GM12878 (cell line): ENCODE measurements at regions not wholly inside any gene's neighbourhood (a gene's known extent, or its start where the extent isn't known, plus 50 kb on each side); places are given as distances from the start of the nearest gene placed in this dataset.

Experiments
- ATAC-seq: fragments of 200-7000 bp; cut with Tn5 transposase; 3 replicates; pipeline ENCODE4 v1.9.1; 2020; ENCODE audit warnings: mild to moderate bottlenecking, moderate library complexity
- BruUV-seq: library from RNA; stranded (reverse); fragments of 400-500 nt; replicated peaks from 2 replicates; lab custom pipeline; 2021; lab: Mats Ljungman, UMichigan
- CTCF ChIA-PET: fragments of 300-600 bp; sonication (Branson Sonifier 250); formaldehyde crosslinking; extraction: SDS; loops from one replicate; lab custom pipeline; 2021; ENCODE audit warnings: inconsistent platforms; lab: Yijun Ruan, JAX
- POLR2A ChIA-PET: fragments of 350-600 bp; formaldehyde crosslinking; extraction: SDS; loops from one replicate; lab custom pipeline; 2021; ENCODE audit warnings: inconsistent platforms; lab: Charles Lee
- RAD21 ChIA-PET: fragments of 300-600 bp; sonication (Branson Sonifier 250); formaldehyde crosslinking; loops from one replicate; lab custom pipeline; 2023; ENCODE audit warnings: antibody characterized with exemption; ENCODE audit not compliant: unreplicated experiment; lab: Charles Lee
- SMC1A ChIA-PET: fragments of 300-600 bp; sonication (Branson Sonifier 250); formaldehyde crosslinking; loops from one replicate; lab custom pipeline; 2023; ENCODE audit not compliant: unreplicated experiment, uncharacterized antibody; lab: Charles Lee
- DNase-seq: peaks from one replicate; pipeline ENCODE4 v3.0.0-alpha.2; 2011; ENCODE audit warnings: low read depth, low spot score
- FAIRE-seq: peaks from 3 replicates; lab custom pipeline; 2011; peaks lifted over from hg19 to GRCh38; lab: Jason Lieb, UNC
- H2AFZ ChIP-seq: 2 replicates; pipeline ENCODE4 v1.6.0; 2011; ENCODE audit warnings: low read depth, low read length, control low read depth; ENCODE audit not compliant: control insufficient read depth
- H3K27ac ChIP-seq: 2 replicates; pipeline ENCODE4 v1.5.1; 2011; ENCODE audit warnings: control low read depth; ENCODE audit not compliant: control insufficient read depth, insufficient read depth
- H3K27me3 ChIP-seq, 2 experiments: replicated peaks in 1 of 2; 2 replicates each; pipeline versions ENCODE4 v1.6.0 to v1.6.1; 2011; ENCODE audit warnings: low read length in 1 of 2; ENCODE audit not compliant: control insufficient read depth in 2 of 2, insufficient read depth in 2 of 2
- H3K36me3 ChIP-seq, 2 experiments: 2 replicates each; pipeline ENCODE4 v1.5.1; 2011; ENCODE audit warnings: low read length in 1 of 2; ENCODE audit not compliant: control insufficient read depth in 2 of 2, insufficient read depth in 2 of 2
- H3K4me1 ChIP-seq: 2 replicates; pipeline ENCODE4 v1.6.1; 2011; ENCODE audit warnings: mild to moderate bottlenecking, low read length, moderate library complexity, mixed read lengths; ENCODE audit not compliant: control insufficient read depth, insufficient read depth
- H3K4me2 ChIP-seq: 2 replicates; pipeline ENCODE4 v1.6.0; 2011; ENCODE audit warnings: control low read depth; ENCODE audit not compliant: control insufficient read depth, insufficient read depth
- H3K4me3 ChIP-seq: fragments of 200-600 bp; sonication (generic); 2 replicates; pipeline ENCODE4 v1.5.1; 2016
- H3K79me2 ChIP-seq: 2 replicates; pipeline ENCODE4 v1.6.0; 2011; ENCODE audit warnings: low read length; ENCODE audit not compliant: control insufficient read depth, insufficient read depth
- H3K9ac ChIP-seq: 2 replicates; pipeline ENCODE4 v1.8.0; 2011; ENCODE audit warnings: low read length, control low read depth, mixed read lengths; ENCODE audit not compliant: control insufficient read depth, insufficient read depth
- H3K9me3 ChIP-seq: replicated peaks from 3 replicates; pipeline ENCODE4 v1.5.1; 2011; ENCODE audit warnings: mild to moderate bottlenecking, low read length; ENCODE audit not compliant: control insufficient read depth, insufficient read depth
- H4K20me1 ChIP-seq: 2 replicates; pipeline ENCODE4 v1.6.0; 2011; ENCODE audit not compliant: control insufficient read depth, insufficient read depth
- ELK1 ChIP-seq: IDR thresholded peaks from 2 replicates; pipeline ENCODE4 v1.6.1; 2012; ENCODE audit warnings: low read depth, low read length, improper control_type of control experiment
- PKNOX1 ChIP-seq: fragments of 450-650 bp; IDR thresholded peaks from 2 replicates; pipeline ENCODE4 v1.6.1; 2016; ENCODE audit warnings: mild to moderate bottlenecking
- RCOR1 ChIP-seq: conservative IDR thresholded peaks from 2 replicates; pipeline ENCODE4 v1.6.1; 2012; ENCODE audit warnings: low read depth, low read length, improper control_type of control experiment
- SPI1 ChIP-seq: IDR thresholded peaks from 2 replicates; pipeline ENCODE4 v1.6.1; 2011; ENCODE audit warnings: low read depth, mild to moderate bottlenecking, low read length, moderate library complexity, borderline replicate concordance; ENCODE audit not compliant: insufficient read depth
- SUPT20H ChIP-seq: IDR thresholded peaks from 2 replicates; pipeline ENCODE4 v1.6.1; 2011; ENCODE audit warnings: low read depth, mild to moderate bottlenecking, low read length, moderate library complexity, borderline replicate concordance; ENCODE audit not compliant: control insufficient read depth
- WGBS: methylation state at CpG from one replicate; pipeline ENCODE4 v1.1.6; 2016; ENCODE audit warnings: low lambda C conversion rate; ENCODE audit not compliant: insufficient replicate concordance, insufficient coverage; ENCODE audit errors: missing lambda C conversion rate; 5-methylcytosine and 5-hydroxymethylcytosine counted together
- in situ Hi-C: fragments of 300-500 bp; cut with MboI; formaldehyde crosslinking; loops from 9 replicates; pipeline ENCODE4 v1.14.3; 2018; ENCODE audit warnings: mixed read lengths
- intact Hi-C: fragments of 100-400 bp; cut with micrococcal nuclease; formaldehyde crosslinking; loops from one replicate; pipeline ENCODE4 v1.14.2; 2022; ENCODE audit not compliant: unreplicated experiment
- TF ChIP-seq, protein P1 (sequence below): fragments of 450-650 bp; IDR thresholded peaks from 2 replicates; pipeline ENCODE4 v1.6.1; 2017; ENCODE audit warnings: mild to moderate bottlenecking

DNA sequence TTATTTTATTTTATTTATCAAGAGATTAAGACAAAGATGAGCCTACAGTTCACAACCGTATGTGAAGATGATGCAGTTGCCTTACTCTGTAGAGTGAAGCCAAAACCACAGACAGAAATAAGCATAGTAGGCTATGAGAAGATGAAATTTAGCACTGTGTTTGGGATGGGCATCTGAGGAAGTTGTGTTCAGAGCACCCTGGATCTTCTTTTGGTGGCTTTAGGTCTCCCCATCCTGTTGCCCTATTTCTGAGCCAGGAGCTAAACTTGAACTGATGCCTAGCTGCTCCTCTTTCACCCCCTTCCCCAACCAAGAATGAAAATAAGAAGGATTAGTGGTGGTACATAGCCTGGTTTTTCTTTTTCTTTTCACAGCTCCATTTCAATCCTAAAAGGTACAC is 328.1 kb upstream of the TBL1XR1 start (continued):
- TF ChIP-seq, protein P1, sequence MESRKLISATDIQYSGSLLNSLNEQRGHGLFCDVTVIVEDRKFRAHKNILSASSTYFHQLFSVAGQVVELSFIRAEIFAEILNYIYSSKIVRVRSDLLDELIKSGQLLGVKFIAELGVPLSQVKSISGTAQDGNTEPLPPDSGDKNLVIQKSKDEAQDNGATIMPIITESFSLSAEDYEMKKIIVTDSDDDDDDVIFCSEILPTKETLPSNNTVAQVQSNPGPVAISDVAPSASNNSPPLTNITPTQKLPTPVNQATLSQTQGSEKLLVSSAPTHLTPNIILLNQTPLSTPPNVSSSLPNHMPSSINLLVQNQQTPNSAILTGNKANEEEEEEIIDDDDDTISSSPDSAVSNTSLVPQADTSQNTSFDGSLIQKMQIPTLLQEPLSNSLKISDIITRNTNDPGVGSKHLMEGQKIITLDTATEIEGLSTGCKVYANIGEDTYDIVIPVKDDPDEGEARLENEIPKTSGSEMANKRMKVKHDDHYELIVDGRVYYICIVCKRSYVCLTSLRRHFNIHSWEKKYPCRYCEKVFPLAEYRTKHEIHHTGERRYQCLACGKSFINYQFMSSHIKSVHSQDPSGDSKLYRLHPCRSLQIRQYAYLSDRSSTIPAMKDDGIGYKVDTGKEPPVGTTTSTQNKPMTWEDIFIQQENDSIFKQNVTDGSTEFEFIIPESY: no peak
- TF ChIP-seq PKNOX1 (no peak), ELK1 (no peak)

DNA sequence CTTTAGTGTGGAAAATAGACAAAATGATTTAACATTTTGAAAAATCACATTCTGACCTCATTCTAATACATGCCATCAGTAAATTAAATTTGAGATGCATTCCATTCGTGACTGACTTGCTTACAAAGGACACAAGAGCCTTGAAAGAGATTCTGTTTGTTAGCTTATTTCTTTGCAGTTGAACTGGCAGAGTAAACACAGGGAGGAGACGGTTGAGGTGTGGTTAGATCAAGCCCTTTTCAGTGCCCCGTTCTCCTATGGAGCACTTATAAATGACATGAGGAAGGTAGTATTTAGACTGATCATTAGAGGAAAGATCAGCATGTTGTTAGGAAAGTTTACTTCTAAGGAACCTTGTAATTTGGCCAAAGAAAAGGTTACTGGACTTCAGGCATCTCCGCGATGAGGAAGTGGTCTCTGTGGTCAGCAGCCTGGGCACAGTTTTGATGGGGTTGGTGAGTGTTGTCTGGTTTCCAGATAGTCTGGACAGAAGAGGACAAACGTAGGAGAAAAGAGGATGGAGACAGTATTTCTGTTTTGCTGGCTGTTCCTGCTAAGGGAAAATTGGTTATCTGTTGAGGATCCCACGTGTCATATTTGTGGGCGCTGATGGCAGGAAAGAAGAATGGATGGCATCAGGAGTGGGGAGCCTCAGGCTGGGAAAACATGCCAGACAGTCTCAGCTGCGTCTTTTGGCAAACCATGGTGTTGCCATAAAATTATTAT is 328.9 kb upstream of the TBL1XR1 start:
- no peak for ATAC-seq
- 50% methylated on average over 9 of the region's 9 CpGs for WGBS

More for the DNA sequence above, 328.9 kb upstream of the TBL1XR1 start:
- peak; percentile 34; the same call in 1 of the 2 replicates for TF ChIP-seq SPI1
- TF ChIP-seq RCOR1: no peak
- no peak for TF ChIP-seq SUPT20H
- RAD21 ChIA-PET: no interaction called here
- Histone ChIP-seq H2AFZ (no peak overlapping the region), H3K79me2 (no peaks in the 10 kb centered on the region), H3K4me2 (no peak overlapping the region), H4K20me1 (no peaks in the 10 kb centered on the region), H3K27ac (no peak overlapping the region), H3K9ac (no peak overlapping the region), H3K9me3 (no peaks in the 10 kb centered on the region), H3K4me1 (no peaks in the 10 kb centered on the region), H3K36me3 (no peaks in the 10 kb centered on the region), H3K27me3 (no peaks in the 10 kb centered on the region), H3K4me3 (no peak overlapping the region)
- FAIRE-seq: no peak
- in situ Hi-C loops: no loop called here
- no peak for DNase-seq
- intact Hi-C loops: no loop called here
- SMC1A ChIA-PET: no interaction called here
- BruUV-seq: no TSS peak
- CTCF ChIA-PET: no interaction called here
- POLR2A ChIA-PET: no interaction called here
